Neural crest cell (in vitro differentiated cells): ENCODE measurements at regions not wholly inside any gene's neighbourhood (a gene's known extent, or its start where the extent isn't known, plus 50 kb on each side); places are given as distances from the start of the nearest gene placed in this dataset.
"Not testable (repeated sequence)": the region's sequence is repeated elsewhere in the genome, so short reads cannot be mapped to it uniquely, and the experiment has no call there.

Source experiments
- DNase-seq: peaks from one replicate; pipeline ENCODE4 v3.0.0; 2021; ENCODE audit warnings: low read depth, mixed read lengths, low spot score
- H3K27ac Mint-ChIP-seq: one replicate; pipeline ENCODE4 v1.8.0; 2021; ENCODE audit warnings: mild to moderate bottlenecking, mixed read lengths; ENCODE audit not compliant: unreplicated experiment
- H3K27me3 Mint-ChIP-seq: 2 replicates; pipeline ENCODE4 v1.8.0; 2021; ENCODE audit warnings: low read depth, mild to moderate bottlenecking, mixed read lengths
- H3K36me3 Mint-ChIP-seq: 2 replicates; pipeline ENCODE4 v1.8.0; 2021; ENCODE audit warnings: low read depth, mild to moderate bottlenecking, mixed read lengths
- H3K4me1 Mint-ChIP-seq: 2 replicates; pipeline ENCODE4 v1.8.0; 2021; ENCODE audit warnings: mixed read lengths
- H3K4me3 Mint-ChIP-seq: one replicate; pipeline ENCODE4 v1.8.0; 2021; ENCODE audit warnings: mild to moderate bottlenecking, mixed read lengths
- H3K9me3 Mint-ChIP-seq: 2 replicates; pipeline ENCODE4 v1.8.0; 2021; ENCODE audit warnings: mixed read lengths
- CTCF ChIP-seq: fragments of 200-600 bp; sonication (generic); conservative IDR thresholded peaks from 2 replicates; pipeline ENCODE4 v1.5.0; 2021; ENCODE audit warnings: antibody characterized with exemption, mild to moderate bottlenecking

- Mint-ChIP-seq H3K27me3 (no peaks in the 10 kb centered on the region), H3K4me3 (no peak overlapping the region), H3K4me1 (no peaks in the 10 kb centered on the region), H3K36me3 (no peaks in the 10 kb centered on the region), H3K9me3 (no peaks in the 10 kb centered on the region), H3K27ac (no peak overlapping the region)
- no peak for DNase-seq
- TF ChIP-seq CTCF = no peak
Measured at GRCh38 chr14:80275208-80275850, 64.0 kb upstream of the DIO2 start.

- DNase-seq, H3K9me3 Mint-ChIP-seq, H3K27me3 Mint-ChIP-seq, H3K36me3 Mint-ChIP-seq, H3K27ac Mint-ChIP-seq, H3K4me1 Mint-ChIP-seq, H3K4me3 Mint-ChIP-seq: not testable (repeated sequence)
Measured at GRCh38 chr14:80274310-80274709, 63.0 kb upstream of the DIO2 start.

- Mint-ChIP-seq H3K4me1 (no peaks in the 10 kb centered on the region), H3K9me3 (no peaks in the 10 kb centered on the region), H3K27me3 (no peaks in the 10 kb centered on the region), H3K36me3 (no peaks in the 10 kb centered on the region), H3K4me3 (no peak overlapping the region), H3K27ac (no peak overlapping the region)
- no peak for DNase-seq
- no peak for TF ChIP-seq CTCF
Measured at GRCh38 chr14:80271389-80271788, 60.1 kb upstream of the DIO2 start.

- Mint-ChIP-seq H3K27me3 (no peaks in the 10 kb centered on the region), H3K27ac (no peak overlapping the region), H3K36me3 (no peaks in the 10 kb centered on the region), H3K4me3 (no peak overlapping the region), H3K9me3 (no peaks in the 10 kb centered on the region), H3K4me1 (no peaks in the 10 kb centered on the region)
- TF ChIP-seq CTCF = no peak
- no peak for DNase-seq
Measured at GRCh38 chr14:80269353-80269925, 58.1 kb upstream of the DIO2 start.

- H3K27me3 Mint-ChIP-seq = no peaks in the 10 kb centered on the region
- no peak for TF ChIP-seq CTCF
- no peaks in the 10 kb centered on the region for H3K9me3 Mint-ChIP-seq
- no peak for DNase-seq
- no peak overlapping the region for H3K4me3 Mint-ChIP-seq
- H3K4me1 Mint-ChIP-seq = no peaks in the 10 kb centered on the region
- no peaks in the 10 kb centered on the region for H3K36me3 Mint-ChIP-seq
- no peak overlapping the region for H3K27ac Mint-ChIP-seq
Measured at GRCh38 chr14:80266930-80267329, 55.6 kb upstream of the DIO2 start.

GRCh38 chr14:80264702-80265101 is 53.4 kb upstream of the DIO2 start:
- H3K27ac Mint-ChIP-seq = no peak overlapping the region
- H3K4me1 Mint-ChIP-seq = no peaks in the 10 kb centered on the region
- H3K4me3 Mint-ChIP-seq = no peak overlapping the region
- no peak for DNase-seq
- no peaks in the 10 kb centered on the region for H3K36me3 Mint-ChIP-seq
- H3K27me3 Mint-ChIP-seq = no peaks in the 10 kb centered on the region
- no peaks in the 10 kb centered on the region for H3K9me3 Mint-ChIP-seq
- TF ChIP-seq CTCF = no peak
